ENCODE measurements at regions not wholly inside any gene's neighbourhood (a gene's known extent, or its start where the extent isn't known, plus 50 kb on each side); places are given as distances from the start of the nearest gene placed in this dataset.

- TF ChIP-seq, protein P1, sequence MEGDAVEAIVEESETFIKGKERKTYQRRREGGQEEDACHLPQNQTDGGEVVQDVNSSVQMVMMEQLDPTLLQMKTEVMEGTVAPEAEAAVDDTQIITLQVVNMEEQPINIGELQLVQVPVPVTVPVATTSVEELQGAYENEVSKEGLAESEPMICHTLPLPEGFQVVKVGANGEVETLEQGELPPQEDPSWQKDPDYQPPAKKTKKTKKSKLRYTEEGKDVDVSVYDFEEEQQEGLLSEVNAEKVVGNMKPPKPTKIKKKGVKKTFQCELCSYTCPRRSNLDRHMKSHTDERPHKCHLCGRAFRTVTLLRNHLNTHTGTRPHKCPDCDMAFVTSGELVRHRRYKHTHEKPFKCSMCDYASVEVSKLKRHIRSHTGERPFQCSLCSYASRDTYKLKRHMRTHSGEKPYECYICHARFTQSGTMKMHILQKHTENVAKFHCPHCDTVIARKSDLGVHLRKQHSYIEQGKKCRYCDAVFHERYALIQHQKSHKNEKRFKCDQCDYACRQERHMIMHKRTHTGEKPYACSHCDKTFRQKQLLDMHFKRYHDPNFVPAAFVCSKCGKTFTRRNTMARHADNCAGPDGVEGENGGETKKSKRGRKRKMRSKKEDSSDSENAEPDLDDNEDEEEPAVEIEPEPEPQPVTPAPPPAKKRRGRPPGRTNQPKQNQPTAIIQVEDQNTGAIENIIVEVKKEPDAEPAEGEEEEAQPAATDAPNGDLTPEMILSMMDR (IDR thresholded peaks at IDR 0.05) = no peak
- TF ChIP-seq POLR2A (IDR thresholded peaks at IDR 0.05) = no peak
Measured at GRCh38 chr4:19888587-19888986, 363.1 kb upstream of the SLIT2 start.

All from heart left ventricle (tissue), 13 donors.